ENCODE measurements at regions not wholly inside any gene's neighbourhood (a gene's known extent, or its start where the extent isn't known, plus 50 kb on each side); places are given as distances from the start of the nearest gene placed in this dataset.

GRCh38 chr2:234679741-234680687 is 183.1 kb upstream of the ARL4C start:
- no peaks in the 10 kb centered on the region for H3K27me3 ChIP-seq (ENCODE audit: insufficient read depth, low read length, poor library complexity, severe bottlenecking)
- H3K4me2 ChIP-seq (ENCODE audit: low read depth, low read length, poor library complexity, severe bottlenecking) = no peak overlapping the region
- no peaks in the 10 kb centered on the region for H3K4me1 ChIP-seq (ENCODE audit: insufficient read depth, low read length, poor library complexity, severe bottlenecking)
- TF ChIP-seq EZH2phosphoT487 (IDR thresholded peaks at IDR 0.05; ENCODE audit: borderline replicate concordance) (no peak), CTCF (conservative IDR thresholded peaks at IDR 0.05; ENCODE audit: low read length) (no peak)
- no peaks in the 10 kb centered on the region for H3K9me3 ChIP-seq (ENCODE audit: insufficient read depth, low read depth, low read length)
- H3F3A ChIP-seq (ENCODE audit: low read depth) = no peaks in the 10 kb centered on the region
- no peak overlapping the region for H3K4me3 ChIP-seq (ENCODE audit: low read length, poor library complexity, severe bottlenecking)
- H4K20me1 ChIP-seq (ENCODE audit: insufficient read depth, low read length, poor library complexity, severe bottlenecking) = no peaks in the 10 kb centered on the region
- H3K9ac ChIP-seq (ENCODE audit: low read depth, low read length, poor library complexity, severe bottlenecking) = no peak overlapping the region
- no peaks in the 10 kb centered on the region for H3K36me3 ChIP-seq (ENCODE audit: insufficient read depth, low read length)
- H3K9me2 ChIP-seq (replicated peaks; ENCODE audit: low read depth, low read length) = no peaks in the 10 kb centered on the region
- H3K79me2 ChIP-seq (ENCODE audit: insufficient read depth, low read length) = no peaks in the 10 kb centered on the region
- no peak overlapping the region for H2AFZ ChIP-seq (ENCODE audit: low read length)

- no peaks in the 10 kb centered on the region for H3K27me3 ChIP-seq (ENCODE audit: insufficient read depth, low read length, poor library complexity, severe bottlenecking)
- no peaks in the 10 kb centered on the region for H3K9me2 ChIP-seq (replicated peaks; ENCODE audit: low read depth, low read length)
- no peaks in the 10 kb centered on the region for H3F3A ChIP-seq (ENCODE audit: low read depth)
- H3K79me2 ChIP-seq (ENCODE audit: insufficient read depth, low read length) = no peaks in the 10 kb centered on the region
- H3K4me3 ChIP-seq (ENCODE audit: low read length, poor library complexity, severe bottlenecking) = no peak overlapping the region
- no peaks in the 10 kb centered on the region for H3K4me1 ChIP-seq (ENCODE audit: insufficient read depth, low read length, poor library complexity, severe bottlenecking)
- no peaks in the 10 kb centered on the region for H4K20me1 ChIP-seq (ENCODE audit: insufficient read depth, low read length, poor library complexity, severe bottlenecking)
- no peak overlapping the region for H3K4me2 ChIP-seq (ENCODE audit: low read depth, low read length, poor library complexity, severe bottlenecking)
- no peak overlapping the region for H3K9ac ChIP-seq (ENCODE audit: low read depth, low read length, poor library complexity, severe bottlenecking)
- H2AFZ ChIP-seq (ENCODE audit: low read length) = no peak overlapping the region
- no peaks in the 10 kb centered on the region for H3K36me3 ChIP-seq (ENCODE audit: insufficient read depth, low read length)
- no peaks in the 10 kb centered on the region for H3K9me3 ChIP-seq (ENCODE audit: insufficient read depth, low read depth, low read length)
- TF ChIP-seq CTCF (conservative IDR thresholded peaks at IDR 0.05; ENCODE audit: low read length) = no peak
- no peak for TF ChIP-seq EZH2phosphoT487 (IDR thresholded peaks at IDR 0.05; ENCODE audit: borderline replicate concordance)
These were observed 182.4 kb upstream of the ARL4C start for GRCh38 chr2:234679301-234679740.

GRCh38 chr2:234678711-234679110 is 181.8 kb upstream of the ARL4C start:
- Histone ChIP-seq H4K20me1 (ENCODE audit: insufficient read depth, low read length, poor library complexity, severe bottlenecking) (no peaks in the 10 kb centered on the region), H3F3A (ENCODE audit: low read depth) (no peaks in the 10 kb centered on the region), H3K9me3 (ENCODE audit: insufficient read depth, low read depth, low read length) (no peaks in the 10 kb centered on the region), H3K9me2 (replicated peaks; ENCODE audit: low read depth, low read length) (no peaks in the 10 kb centered on the region), H2AFZ (ENCODE audit: low read length) (no peak overlapping the region), H3K4me3 (ENCODE audit: low read length, poor library complexity, severe bottlenecking) (no peak overlapping the region), H3K27me3 (ENCODE audit: insufficient read depth, low read length, poor library complexity, severe bottlenecking) (no peaks in the 10 kb centered on the region), H3K4me1 (ENCODE audit: insufficient read depth, low read length, poor library complexity, severe bottlenecking) (no peaks in the 10 kb centered on the region), H3K36me3 (ENCODE audit: insufficient read depth, low read length) (no peaks in the 10 kb centered on the region), H3K9ac (ENCODE audit: low read depth, low read length, poor library complexity, severe bottlenecking) (no peak overlapping the region), H3K4me2 (ENCODE audit: low read depth, low read length, poor library complexity, severe bottlenecking) (no peak overlapping the region), H3K79me2 (ENCODE audit: insufficient read depth, low read length) (no peaks in the 10 kb centered on the region)
- TF ChIP-seq EZH2phosphoT487 (IDR thresholded peaks at IDR 0.05; ENCODE audit: borderline replicate concordance) = no peak
- TF ChIP-seq CTCF (conservative IDR thresholded peaks at IDR 0.05; ENCODE audit: low read length) = no peak

Data from Loucy (cell line).